Activated CD4-positive, CD25-positive, alpha-beta regulatory T cell treated with anti-CD3 and anti-CD28 coated beads, Interleukin-2, amount 50 U/mL, for 16 hours (primary cell): ENCODE measurements at regions not wholly inside any gene's neighbourhood (a gene's known extent, or its start where the extent isn't known, plus 50 kb on each side); places are given as distances from the start of the nearest gene placed in this dataset.
"Not testable (repeated sequence)": the region's sequence is repeated elsewhere in the genome, so short reads cannot be mapped to it uniquely, and the experiment has no call there.

Source experiments
- DNase-seq: peaks from one replicate; pipeline ENCODE4 v3.0.0-alpha.2; 2020; ENCODE audit warnings: low read depth, low spot score

DNA sequence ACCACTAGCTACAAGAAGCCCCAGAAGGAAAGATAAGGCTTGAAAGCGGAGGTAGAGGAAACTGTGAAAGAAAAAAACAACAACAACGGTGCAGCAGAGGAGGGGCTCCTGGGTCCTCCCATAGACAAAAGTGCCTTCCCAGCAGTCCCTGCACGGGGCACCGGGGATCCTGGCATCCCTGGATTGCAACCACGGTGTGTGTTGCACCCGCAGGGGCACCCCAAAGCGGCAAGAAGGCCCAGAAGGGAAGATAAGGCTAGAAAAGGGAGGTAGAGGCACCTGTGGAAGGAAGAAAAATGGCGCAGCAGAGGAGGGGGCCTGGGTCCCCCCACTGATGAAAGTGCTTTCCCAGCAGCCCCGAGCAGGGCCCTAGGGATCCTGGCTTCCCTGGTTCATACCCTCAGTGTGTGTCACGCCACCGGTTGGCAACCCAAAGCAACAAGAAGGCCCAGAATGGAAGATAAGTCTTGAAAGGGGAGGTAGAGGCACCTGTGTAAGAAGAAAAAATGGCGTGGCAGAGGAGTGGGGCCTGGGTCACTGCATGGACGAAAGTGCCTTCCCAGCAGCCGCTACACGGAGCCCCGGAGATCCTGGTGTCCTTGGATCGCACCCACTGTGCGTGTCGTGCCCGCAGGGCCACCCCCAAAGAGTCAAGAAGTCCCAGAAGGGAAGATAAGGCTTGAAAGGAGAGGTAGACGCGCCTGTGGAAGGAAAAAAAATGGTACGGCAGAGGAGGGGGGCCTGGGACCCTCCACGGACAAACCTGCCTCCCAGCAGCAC lies 281.0 kb downstream of the ALG10 start:
- no peak for DNase-seq

DNA sequence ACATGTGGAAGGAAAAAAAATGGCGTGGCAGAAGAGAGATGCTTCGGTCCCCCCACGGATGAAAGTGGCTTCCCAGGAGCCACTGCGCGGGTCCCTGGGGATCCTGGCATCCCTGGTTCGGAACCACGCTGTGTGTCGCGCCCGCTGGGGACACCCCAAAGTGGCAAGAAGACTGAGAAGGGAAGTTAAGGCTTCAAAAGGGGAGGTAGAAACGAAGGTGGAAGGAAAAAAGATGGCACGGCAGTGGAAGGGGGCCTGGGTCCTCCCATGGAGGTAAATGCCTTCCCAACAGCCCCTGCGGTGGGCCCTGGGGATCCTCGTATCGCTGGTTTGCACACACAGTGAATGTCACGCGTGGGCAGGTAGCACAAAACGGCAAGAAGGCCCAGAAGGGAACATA lies 281.7 kb downstream of the ALG10 start:
- DNase-seq: no peak

GRCh38 chr12:34304546-34304945 lies 282.2 kb downstream of the ALG10 start:
- no peak for DNase-seq

DNA sequence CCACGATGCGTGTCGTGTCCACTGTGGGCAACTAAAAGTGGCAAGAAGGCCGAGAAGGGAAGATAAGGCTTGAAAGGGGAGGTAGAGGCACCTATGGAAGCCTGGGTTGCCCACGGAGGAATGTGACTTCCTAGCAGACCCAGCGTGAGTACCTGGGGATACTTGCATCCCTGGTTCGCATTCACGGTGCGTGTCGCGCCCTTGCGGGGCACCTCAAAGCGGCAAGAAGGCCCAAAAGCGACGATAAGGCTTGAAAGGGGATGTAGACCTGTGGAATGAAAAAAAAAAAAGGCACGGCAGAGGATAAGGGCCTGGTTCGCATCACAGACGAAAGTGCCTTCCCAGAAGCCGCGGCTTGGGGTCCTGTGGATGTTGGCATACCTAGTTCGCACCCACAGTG lies 282.9 kb downstream of the ALG10 start:
- DNase-seq: no peak

GRCh38 chr12:34306133-34306830 lies 284.0 kb downstream of the ALG10 start:
- no peak for DNase-seq

GRCh38 chr12:34309806-34310804 lies 287.8 kb downstream of the ALG10 start:
- DNase-seq: not testable (repeated sequence)

DNA sequence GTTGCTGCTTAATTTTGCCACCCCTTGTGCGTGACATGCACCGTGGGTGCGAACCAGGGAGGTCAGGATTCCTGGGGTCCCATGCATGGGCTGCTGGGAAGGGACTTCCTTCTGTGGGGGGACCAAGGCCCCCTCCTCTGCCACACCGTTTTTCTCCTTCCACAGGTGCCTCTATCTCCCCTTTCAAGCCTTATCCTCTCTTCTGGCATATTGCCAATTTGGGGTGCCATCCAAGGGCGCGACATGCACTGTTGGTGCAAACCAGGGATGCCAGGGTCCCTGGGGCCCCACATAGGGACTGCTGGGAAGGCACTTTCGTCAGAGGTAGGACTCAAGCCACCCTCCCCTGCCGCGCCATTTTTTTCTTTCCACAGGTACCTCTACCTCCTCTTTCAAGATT lies 289.0 kb downstream of the ALG10 start:
- no peak for DNase-seq

GRCh38 chr12:34327671-34328070 lies 305.4 kb downstream of the ALG10 start:
- no peak for DNase-seq

- no peak for DNase-seq
Observed at GRCh38 chr12:34333337-34333736, 311.0 kb downstream of the ALG10 start.

DNA sequence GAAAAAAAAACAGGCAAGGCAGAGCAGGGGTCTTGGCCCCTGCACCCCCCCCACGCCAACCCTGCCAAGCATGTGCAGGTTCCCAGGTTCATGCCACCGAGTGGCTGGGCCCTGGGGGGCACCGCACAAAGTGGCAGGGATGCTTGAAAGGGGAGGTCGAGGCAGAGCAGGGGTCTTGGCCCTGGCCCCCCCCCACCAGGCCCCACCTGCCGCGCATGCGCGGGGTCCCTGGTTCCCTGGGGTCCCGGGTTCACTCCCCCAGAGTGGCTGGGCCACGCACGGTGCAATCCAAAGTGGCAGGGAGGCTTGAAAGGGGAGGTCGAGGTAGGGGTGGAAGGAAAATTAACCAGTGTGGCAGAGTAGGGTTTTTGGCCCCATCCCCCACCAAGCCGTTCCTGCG lies 312.2 kb downstream of the ALG10 start:
- DNase-seq: no peak

GRCh38 chr12:34334953-34335743 lies 312.9 kb downstream of the ALG10 start:
- no peak for DNase-seq

- no peak for DNase-seq
Observed at GRCh38 chr12:34335819-34336262, 313.5 kb downstream of the ALG10 start.

DNA sequence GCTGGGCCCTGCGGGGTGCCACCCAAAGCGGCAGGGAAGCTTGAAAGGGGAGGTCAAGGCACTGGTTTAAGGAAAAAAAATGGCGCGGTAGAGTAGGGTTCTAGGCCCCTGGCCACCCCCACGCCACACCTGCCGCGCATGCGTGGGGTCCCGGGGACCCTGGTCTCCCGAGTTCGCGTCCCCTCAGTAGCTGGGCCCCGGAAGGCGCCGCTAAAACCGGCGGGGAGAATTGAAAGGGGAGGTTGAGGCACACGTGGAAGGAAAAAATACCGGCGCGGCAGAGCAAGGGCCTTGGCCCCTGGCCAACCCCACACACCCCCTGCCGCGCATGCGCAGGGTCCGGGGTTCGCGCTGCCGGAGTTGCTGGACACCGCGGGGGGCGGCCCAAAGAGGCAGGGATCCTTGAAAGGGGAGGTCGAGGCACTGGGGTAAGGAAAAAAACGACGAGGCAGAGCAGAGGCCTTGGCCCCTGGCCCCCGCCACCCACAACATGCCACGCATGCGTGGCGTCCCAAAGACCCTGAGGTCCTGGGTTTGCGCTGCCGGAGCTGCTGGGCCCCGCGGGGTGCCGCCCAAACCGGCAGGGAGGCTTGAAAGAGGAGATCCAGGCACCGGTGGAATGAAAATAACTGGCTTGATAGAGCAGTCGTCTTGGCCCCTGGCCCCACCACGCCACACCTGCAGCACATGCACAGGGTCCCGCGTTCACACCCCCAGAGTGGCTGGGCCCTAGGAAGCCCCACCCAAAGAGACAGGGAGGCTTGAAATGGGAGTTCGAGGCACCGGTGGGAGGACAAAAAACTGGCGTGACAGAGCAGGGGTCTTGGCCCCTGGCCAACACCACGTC lies 314.5 kb downstream of the ALG10 start:
- DNase-seq: no peak

- no peak for DNase-seq
Observed at GRCh38 chr12:34338751-34339150, 316.5 kb downstream of the ALG10 start.

DNA sequence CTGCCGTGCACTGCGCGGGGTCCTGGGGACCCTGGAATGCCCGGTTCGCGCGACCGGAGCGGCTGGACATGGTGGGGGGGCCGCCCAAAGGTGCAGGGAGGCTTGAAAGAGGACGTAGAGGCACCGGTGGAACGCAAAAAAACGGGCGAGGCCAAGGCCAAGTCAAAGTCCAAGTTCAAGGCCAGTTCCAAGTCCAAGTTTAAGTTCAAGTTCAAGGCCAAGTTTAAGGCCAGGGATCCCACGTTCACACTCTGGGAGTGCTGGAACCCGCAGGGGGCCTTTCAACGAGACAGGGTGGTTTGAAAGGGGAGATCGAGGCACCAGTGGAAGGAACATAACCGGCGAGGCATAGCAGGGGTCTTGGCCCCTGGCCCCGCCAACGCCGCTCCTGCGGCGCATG lies 317.6 kb downstream of the ALG10 start:
- DNase-seq: no peak

DNA sequence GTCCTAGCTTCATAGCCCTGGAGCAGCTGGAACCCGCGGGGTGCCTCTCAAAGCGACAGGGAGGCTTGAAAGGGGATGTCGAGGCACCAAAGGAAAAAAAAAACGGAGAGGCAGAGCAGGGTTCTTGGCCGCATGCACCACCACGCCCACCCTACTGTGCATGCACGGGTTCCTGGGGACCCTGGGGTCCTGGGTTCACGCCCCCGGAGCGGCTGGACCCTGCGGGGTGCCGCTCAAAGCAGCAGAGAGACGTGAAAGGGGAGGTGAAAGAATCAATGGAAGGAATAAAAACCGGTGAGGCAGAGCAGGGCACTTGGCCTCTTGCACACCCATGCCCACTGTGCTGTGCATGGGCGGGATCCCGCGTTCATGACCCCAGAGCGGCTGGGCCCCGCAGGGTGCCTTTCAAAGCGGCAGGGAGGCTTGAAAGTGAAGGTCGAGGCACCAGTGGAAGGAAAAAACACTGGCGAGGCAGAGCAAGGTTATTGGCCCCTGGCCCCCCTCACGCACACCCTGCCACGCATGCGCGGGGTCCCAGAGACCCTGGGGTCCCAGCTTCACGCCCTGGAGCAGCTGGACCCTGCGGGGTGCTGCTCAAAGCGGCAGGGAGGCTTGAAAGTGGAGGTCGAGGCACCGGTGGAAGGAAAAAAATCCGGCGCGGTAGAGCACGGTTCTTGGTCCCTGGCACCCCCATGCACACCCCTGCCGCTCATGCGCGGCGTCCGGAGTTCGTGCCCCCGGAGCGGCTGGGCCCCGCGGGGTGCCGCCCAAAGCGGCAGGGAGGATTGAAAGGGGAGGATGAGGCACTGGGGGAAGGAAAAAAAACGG lies 318.5 kb downstream of the ALG10 start:
- no peak for DNase-seq

GRCh38 chr12:34341362-34341733 lies 319.1 kb downstream of the ALG10 start:
- DNase-seq: no peak

GRCh38 chr12:34342048-34342447 lies 319.8 kb downstream of the ALG10 start:
- no peak for DNase-seq

DNA sequence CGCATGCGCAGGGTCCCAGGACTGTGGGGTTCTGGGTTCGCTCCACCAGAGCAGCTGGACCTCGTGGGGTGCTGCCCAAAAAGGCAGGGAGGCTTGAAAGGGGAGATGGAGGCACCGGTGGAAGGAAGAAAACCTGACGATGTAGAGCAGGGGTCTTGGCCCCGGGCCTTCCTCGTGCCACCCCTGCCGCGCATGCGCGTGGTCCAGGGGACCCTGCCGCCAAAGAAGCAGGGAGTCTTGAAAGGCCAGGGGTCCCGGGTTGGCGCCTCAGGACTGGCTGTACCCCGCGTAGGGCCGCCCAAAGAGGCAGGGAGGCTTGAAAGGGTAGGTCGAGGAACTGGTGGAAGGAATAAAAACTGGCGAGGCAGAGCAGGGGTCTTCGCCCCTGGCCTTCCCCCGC lies 321.0 kb downstream of the ALG10 start:
- no peak for DNase-seq
